DND-41 (cell line): ENCODE measurements at regions not wholly inside any gene's neighbourhood (a gene's known extent, or its start where the extent isn't known, plus 50 kb on each side); places are given as distances from the start of the nearest gene placed in this dataset.

Experiments
- CTCF ChIP-seq: IDR thresholded peaks from 2 replicates; pipeline ENCODE4 v1.5.1; 2012; ENCODE audit warnings: borderline replicate concordance, low read length, moderate library complexity, mild to moderate bottlenecking; ENCODE audit not compliant: poor library complexity, severe bottlenecking; ENCODE audit errors: extremely low read depth
- EZH2 ChIP-seq: IDR thresholded peaks from 3 replicates; pipeline ENCODE4 v1.6.1; 2012; ENCODE audit warnings: borderline replicate concordance, low read depth, mild to moderate bottlenecking, moderate library complexity, low read length, inconsistent platforms; ENCODE audit not compliant: severe bottlenecking

GRCh38 chr4:82261084-82261483 lies 112.7 kb downstream of the HNRNPD start:
- no peak for TF ChIP-seq CTCF
- TF ChIP-seq EZH2: no peak
